ENCODE measurements at regions not wholly inside any gene's neighbourhood (a gene's known extent, or its start where the extent isn't known, plus 50 kb on each side); places are given as distances from the start of the nearest gene placed in this dataset.

DNA sequence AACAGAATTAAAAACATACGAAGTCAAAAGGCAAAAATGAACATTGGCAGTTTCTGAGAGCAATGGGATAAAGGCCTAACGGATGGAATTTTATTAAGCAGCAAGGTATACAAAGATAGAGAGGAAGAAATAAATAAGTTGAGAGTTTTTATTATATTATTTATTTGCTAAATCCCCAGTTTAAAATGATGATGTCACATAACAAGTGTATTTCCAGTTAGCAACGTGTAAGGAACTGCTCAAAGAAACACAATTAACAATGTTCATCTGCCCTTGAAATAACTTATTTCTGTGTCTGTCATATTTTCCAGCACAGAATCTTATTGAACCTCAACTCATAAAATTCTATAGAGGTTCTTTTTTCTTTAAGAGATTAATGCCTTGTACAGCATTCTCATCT is 108.6 kb upstream of the TMEM106B start:
- TF ChIP-seq, protein P1, sequence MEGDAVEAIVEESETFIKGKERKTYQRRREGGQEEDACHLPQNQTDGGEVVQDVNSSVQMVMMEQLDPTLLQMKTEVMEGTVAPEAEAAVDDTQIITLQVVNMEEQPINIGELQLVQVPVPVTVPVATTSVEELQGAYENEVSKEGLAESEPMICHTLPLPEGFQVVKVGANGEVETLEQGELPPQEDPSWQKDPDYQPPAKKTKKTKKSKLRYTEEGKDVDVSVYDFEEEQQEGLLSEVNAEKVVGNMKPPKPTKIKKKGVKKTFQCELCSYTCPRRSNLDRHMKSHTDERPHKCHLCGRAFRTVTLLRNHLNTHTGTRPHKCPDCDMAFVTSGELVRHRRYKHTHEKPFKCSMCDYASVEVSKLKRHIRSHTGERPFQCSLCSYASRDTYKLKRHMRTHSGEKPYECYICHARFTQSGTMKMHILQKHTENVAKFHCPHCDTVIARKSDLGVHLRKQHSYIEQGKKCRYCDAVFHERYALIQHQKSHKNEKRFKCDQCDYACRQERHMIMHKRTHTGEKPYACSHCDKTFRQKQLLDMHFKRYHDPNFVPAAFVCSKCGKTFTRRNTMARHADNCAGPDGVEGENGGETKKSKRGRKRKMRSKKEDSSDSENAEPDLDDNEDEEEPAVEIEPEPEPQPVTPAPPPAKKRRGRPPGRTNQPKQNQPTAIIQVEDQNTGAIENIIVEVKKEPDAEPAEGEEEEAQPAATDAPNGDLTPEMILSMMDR (conservative IDR thresholded peaks at IDR 0.05; ENCODE audit: low read depth in 2 of 2), result no peak
- no peak for TF ChIP-seq EZH2 (IDR thresholded peaks at IDR 0.05; ENCODE audit: low read depth, unreplicated experiment)
